ENCODE measurements at regions not wholly inside any gene's neighbourhood (a gene's known extent, or its start where the extent isn't known, plus 50 kb on each side); places are given as distances from the start of the nearest gene placed in this dataset.

DNA sequence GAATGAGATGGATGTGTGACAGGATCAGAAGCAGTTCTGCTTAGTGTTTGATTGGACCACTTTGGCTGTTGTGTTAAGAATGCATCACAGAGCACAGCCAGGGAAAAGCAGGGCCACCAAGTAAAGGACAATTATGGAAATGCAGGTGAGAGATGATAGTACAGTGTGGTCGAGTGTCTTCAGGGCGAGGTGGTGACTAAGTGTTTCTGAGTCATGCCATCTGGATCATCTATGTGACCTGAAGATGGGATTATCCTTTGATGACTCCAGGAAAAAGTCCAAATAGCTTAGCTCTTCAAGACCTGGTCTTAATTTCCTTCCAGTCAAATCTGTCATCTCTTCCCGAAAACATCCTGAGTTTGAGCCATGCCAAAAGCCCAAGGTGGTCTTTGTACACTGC is 523.2 kb upstream of the IGFBP3 start:
- Histone ChIP-seq H2BK120ac (replicated peaks; ENCODE audit: low read depth, low read length) (no peak overlapping the region), H3K4me2 (ENCODE audit: insufficient read depth in 1 of 2, low read depth in 2 of 2, low read length in 2 of 2) (no peak overlapping the region), H3K56ac (replicated peaks; ENCODE audit: insufficient read length, low read depth, low read length) (no peak overlapping the region), H3K9ac (replicated peaks in 1 of 4; ENCODE audit: extremely low read depth in 1 of 4, low read depth in 3 of 4, low read length in 3 of 4) (no peak overlapping the region), H3K27ac (ENCODE audit: low read depth, low read length) (no peak overlapping the region), H3K27me3 (replicated peaks in 1 of 4; ENCODE audit: control insufficient read depth in 3 of 4, extremely low read depth in 1 of 4, insufficient read depth in 3 of 4, low read length in 3 of 4) (no peaks in the 10 kb centered on the region), H3K23ac (ENCODE audit: insufficient read length) (no peak overlapping the region), H3K14ac (ENCODE audit: insufficient read length) (no peak overlapping the region), H2BK12ac (ENCODE audit: low read depth, low read length) (no peak overlapping the region), H2BK15ac (ENCODE audit: low read length) (no peak overlapping the region), H4K5ac (ENCODE audit: insufficient read length, low read depth, low read length) (no peak overlapping the region), H3K23me2 (ENCODE audit: low read depth, low read length) (no peaks in the 10 kb centered on the region), H3K4ac (replicated peaks; ENCODE audit: insufficient read length, low read depth, low read length) (no peak overlapping the region), H3K79me1 (ENCODE audit: low read depth, low read length) (no peaks in the 10 kb centered on the region), H3K18ac (ENCODE audit: extremely low read depth, low read length) (no peak overlapping the region), H4K91ac (replicated peaks; ENCODE audit: insufficient read length, low read length) (no peak overlapping the region), H4K20me1 (replicated peaks in 1 of 2; ENCODE audit: control insufficient read depth in 1 of 2, insufficient read depth in 2 of 2, low read length in 2 of 2) (no peaks in the 10 kb centered on the region), H3K36me3 (ENCODE audit: control insufficient read depth in 2 of 4, insufficient read depth in 4 of 4, low read length in 3 of 4) (no peaks in the 10 kb centered on the region), H2AFZ (ENCODE audit: low read length) (no peak overlapping the region), H2AK5ac (ENCODE audit: low read depth, low read length) (no peak overlapping the region), H3K4me3 (ENCODE audit: extremely low read depth in 1 of 4, insufficient read depth in 2 of 4, low read depth in 3 of 4, low read length in 4 of 4) (no peak overlapping the region), H2BK5ac (ENCODE audit: low read depth, low read length) (no peak overlapping the region), H3K9me3 (ENCODE audit: insufficient read depth in 2 of 2, low read depth in 1 of 2, low read length in 1 of 2) (0 out of 4 replicates have a peak, but pooled peaks cover 0 to 4% of the 10 kb centered on the region in 2 experiments), H3K79me2 (ENCODE audit: control insufficient read depth in 1 of 2, insufficient read depth in 2 of 2, low read length in 2 of 2) (no peaks in the 10 kb centered on the region), H3K4me1 (replicated peaks in 1 of 4; ENCODE audit: control insufficient read depth in 3 of 4, insufficient read depth in 4 of 4, low read length in 3 of 4) (no peaks in the 10 kb centered on the region), H2BK20ac (ENCODE audit: low read length) (no peak overlapping the region), H4K8ac (ENCODE audit: extremely low read depth, insufficient read depth, low read length) (no peak overlapping the region)
- DNase-seq (ENCODE audit: low read depth in 1 of 2, low spot score in 2 of 2): no peak
- no peak for FAIRE-seq
- CTCF ChIA-PET (ENCODE audit: partially characterized antibody): no interaction called here
- 83% methylated on average over 3 of the region's 3 CpGs; no CpG with 5 or more reads in 1 of the 2 experiments for WGBS, 2 experiments (ENCODE audit: extremely low coverage in 1 of 2, insufficient coverage in 1 of 2, insufficient read length in 1 of 2, insufficient replicate concordance in 2 of 2, low coverage in 1 of 2, low lambda C conversion rate in 2 of 2, missing lambda C conversion rate in 1 of 2)
- POLR2A ChIA-PET (ENCODE audit: partially characterized antibody): no interaction called here
- TF ChIP-seq POU5F1 (IDR thresholded peaks at IDR 0.05; ENCODE audit: low read depth, low read length) (no peak), SP1 (IDR thresholded peaks at IDR 0.05; ENCODE audit: low read depth, low read length) (no peak), BACH1 (IDR thresholded peaks at IDR 0.05; ENCODE audit: low read length) (no peak), TCF12 (IDR thresholded peaks at IDR 0.05; ENCODE audit: low read depth, low read length) (no peak), HDAC2 (IDR thresholded peaks at IDR 0.05; ENCODE audit: borderline replicate concordance in 1 of 2, low read depth in 2 of 2, low read length in 2 of 2) (no peak), FOSL1 (IDR thresholded peaks at IDR 0.05; ENCODE audit: insufficient read depth, low read depth, low read length) (no peak), EZH2 (IDR thresholded peaks at IDR 0.05; ENCODE audit: low read depth, low read length, severe bottlenecking) (no peak), CBX8 (IDR thresholded peaks at IDR 0.05; ENCODE audit: borderline replicate concordance, low read depth, low read length) (no peak), CEBPB (IDR thresholded peaks at IDR 0.05; ENCODE audit: low read depth, low read length) (no peak), EP300 (IDR thresholded peaks at IDR 0.05; ENCODE audit: borderline replicate concordance in 1 of 2, low read depth in 2 of 2, low read length in 2 of 2) (no peak), RFX5 (IDR thresholded peaks at IDR 0.05; ENCODE audit: borderline replicate concordance, low read depth, low read length) (no peak)
- TF ChIP-seq, protein P1, sequence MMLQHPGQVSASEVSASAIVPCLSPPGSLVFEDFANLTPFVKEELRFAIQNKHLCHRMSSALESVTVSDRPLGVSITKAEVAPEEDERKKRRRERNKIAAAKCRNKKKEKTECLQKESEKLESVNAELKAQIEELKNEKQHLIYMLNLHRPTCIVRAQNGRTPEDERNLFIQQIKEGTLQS (IDR thresholded peaks at IDR 0.05; ENCODE audit: insufficient read depth, low read depth, low read length): no peak
- TF ChIP-seq, protein P2, sequence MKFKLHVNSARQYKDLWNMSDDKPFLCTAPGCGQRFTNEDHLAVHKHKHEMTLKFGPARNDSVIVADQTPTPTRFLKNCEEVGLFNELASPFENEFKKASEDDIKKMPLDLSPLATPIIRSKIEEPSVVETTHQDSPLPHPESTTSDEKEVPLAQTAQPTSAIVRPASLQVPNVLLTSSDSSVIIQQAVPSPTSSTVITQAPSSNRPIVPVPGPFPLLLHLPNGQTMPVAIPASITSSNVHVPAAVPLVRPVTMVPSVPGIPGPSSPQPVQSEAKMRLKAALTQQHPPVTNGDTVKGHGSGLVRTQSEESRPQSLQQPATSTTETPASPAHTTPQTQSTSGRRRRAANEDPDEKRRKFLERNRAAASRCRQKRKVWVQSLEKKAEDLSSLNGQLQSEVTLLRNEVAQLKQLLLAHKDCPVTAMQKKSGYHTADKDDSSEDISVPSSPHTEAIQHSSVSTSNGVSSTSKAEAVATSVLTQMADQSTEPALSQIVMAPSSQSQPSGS (IDR thresholded peaks at IDR 0.05; ENCODE audit: low read length): no peak

Data from H1 (cell line).